Right hindlimb (tissue), 1 donor: ENCODE measurements at regions not wholly inside any gene's neighbourhood (a gene's known extent, or its start where the extent isn't known, plus 50 kb on each side); places are given as distances from the start of the nearest gene placed in this dataset.

ENCODE experiments used
- DNase-seq: peaks from one replicate; pipeline ENCODE4 v3.0.0-alpha.2; 2018

DNA sequence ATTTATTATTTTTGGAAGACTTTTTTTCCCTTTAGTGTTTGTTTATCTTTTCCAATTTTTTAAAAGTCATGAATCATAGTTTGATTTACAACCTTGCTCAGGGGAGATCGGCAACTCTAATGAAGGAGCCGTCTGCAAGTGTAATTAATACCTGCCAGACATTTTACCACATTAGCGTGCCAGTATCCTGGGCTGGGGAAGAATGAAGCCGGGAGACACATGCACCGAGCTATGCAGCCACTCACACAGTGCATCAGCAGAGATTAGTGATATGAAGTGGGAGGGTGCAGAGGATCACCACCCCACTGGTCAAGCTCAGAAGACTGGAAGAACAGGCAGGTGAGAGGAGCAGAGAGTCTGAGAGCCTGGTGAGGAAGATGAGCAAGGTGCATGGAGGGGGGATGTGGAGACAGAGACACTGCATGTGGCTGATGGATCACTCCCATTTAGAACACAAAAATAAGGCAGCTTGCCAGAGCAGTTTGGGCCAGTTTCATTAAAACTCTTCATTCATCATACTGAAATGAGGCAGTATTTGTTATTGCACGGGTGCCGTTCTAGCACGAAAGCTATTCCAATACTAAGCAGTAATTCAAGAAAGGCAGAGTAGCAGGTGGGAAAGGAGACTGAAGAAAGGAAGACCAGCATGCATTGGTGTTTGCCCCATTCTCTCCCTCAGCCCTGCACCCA is 821.6 kb downstream of the TUSC7 start:
- no peak for DNase-seq

DNA sequence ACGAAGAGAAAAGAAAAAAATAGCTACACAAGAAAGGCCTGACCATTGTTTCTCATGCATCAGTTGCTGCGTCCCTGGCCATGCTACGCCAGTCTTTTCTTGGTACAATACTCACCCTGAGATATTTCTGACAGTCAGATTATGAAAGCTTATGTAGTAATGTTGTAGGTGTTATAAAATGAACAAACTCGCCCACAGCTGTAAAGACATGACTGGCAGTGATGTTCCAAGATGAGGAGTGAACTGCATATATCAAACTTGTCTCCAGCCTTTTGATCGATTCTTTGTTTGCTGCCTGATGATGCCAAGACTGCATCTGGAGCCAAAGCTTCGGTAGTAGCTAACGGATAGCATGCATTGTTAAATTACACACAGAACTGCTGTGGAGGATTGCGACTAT is 822.7 kb downstream of the TUSC7 start:
- DNase-seq, result no peak

DNA sequence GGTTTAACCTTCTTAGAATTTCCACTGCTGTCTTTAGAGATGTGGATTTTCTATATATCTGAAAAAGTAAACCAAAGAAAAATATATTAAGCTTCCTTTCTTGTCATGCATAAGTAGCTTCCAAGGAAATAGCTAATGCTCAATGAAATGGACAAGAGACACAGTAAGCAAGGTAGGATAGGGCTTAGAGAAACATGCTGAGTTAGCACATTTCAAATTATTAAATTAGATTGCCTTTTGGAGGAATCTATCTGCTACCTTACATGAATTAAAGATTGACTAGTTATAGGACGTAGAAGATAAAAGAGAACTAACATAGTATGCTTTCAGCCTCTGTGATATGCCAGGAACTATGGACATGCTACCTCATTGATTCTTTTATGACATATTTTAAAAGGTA is 824.6 kb downstream of the TUSC7 start:
- DNase-seq, result no peak

DNA sequence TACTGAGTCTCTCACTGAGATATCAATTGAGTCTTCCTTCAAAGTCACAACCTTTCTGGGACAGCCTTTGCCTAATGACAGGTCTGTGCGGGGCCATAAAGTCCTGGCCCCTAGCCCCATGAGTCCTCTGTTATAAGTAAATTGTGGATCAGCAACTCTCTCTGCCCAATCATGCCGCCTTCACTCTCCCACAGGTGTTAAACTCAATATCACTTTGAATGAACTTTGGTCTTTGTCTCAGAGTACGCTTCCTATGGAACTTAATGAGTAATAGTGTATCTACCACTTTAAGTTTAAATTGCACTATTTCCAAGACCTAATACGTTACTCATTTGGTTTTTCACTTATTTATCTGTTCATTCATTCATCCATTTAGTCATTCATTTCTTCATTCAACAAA is 826.4 kb downstream of the TUSC7 start:
- no peak for DNase-seq

DNA sequence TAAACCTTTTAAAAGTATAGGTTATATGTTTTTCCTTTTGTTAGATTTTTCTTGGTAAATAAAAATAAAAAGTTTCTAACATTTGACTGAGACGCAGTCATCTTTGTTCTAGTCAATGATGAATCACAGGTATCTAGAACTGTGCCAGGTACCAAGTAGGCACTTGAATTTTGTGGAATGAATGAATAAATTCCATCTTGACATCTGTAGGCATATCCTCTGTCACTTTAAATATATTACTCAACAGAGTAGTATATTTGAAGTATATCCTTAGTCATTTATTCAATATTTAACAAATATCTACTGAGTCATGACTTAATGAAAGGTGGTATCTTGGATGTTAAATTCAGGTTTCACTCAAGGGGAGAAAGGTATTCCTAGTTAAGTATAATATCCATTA is 828.4 kb downstream of the TUSC7 start:
- no peak for DNase-seq

DNA sequence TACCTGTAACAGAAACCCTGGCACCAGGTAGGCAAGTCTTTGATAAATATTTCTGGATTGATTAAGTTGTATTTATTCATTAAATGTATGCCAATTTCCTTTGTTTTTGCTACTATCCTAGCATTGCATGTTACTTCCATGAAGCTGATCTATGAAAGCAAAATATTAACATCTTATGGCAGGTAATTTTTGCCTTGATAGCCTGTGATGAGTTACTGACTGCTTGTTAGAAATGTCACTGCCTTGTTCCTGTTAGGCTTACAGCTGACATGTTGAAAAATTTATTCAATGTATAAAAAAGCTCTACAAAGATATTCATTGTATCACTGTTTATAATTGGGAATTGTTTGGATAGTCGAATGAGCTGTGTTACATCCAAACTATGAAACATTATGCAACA is 830.1 kb downstream of the TUSC7 start:
- DNase-seq, result no peak

DNA sequence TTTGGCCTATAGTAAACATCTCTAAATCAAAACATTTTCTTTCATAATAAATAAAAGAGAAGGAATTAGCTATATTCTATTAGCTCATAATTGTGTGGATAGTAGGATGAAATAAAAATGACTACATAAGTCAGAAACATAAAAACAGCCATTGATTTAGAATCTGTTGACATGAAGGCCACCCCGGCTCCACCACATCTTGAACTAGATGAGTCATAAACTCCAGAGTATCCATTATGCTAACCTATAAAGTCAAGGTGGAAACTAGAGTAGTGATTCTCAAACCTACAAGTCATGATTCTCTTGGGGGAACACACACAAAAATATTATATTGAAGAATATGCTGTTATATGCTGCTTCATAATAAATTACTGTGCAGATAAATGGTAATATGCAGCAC is 831.0 kb downstream of the TUSC7 start:
- no peak for DNase-seq

DNA sequence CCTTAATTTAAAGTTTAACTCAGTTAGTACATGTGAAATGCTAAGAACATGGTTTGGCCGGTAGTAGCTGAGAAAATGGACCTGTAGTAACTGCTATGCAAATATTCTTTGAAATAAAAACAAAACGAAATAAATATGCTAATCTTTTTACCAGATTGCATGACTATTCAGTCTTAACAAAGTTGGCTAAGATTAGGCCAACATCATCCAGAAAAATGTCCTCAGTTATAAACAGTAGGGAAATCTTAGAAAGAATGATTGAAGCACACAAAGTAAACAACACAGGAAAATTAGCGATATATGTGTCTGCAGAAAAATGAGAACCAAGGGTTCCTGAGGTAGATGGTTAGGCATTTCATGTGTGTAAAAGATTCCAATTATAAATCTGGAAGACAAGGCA is 832.1 kb downstream of the TUSC7 start:
- DNase-seq, result no peak

DNA sequence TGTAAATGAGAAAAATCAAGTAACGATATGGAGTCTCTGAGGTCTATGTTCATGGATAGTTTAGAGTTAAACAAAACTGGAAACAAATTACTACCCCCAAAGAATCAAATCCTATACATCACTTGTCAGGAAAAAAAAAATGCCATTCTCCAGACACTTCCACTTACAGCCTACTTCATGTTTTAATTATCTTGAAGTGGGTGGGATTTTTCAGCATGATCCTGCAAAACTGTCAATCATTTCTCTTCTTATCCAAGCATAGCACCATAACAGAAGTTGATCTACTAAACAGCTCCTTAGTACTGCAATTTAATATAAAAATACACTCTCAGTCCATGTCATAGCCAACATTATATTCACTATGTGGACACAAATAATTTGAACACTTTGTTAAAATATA is 833.9 kb downstream of the TUSC7 start:
- no peak for DNase-seq

DNA sequence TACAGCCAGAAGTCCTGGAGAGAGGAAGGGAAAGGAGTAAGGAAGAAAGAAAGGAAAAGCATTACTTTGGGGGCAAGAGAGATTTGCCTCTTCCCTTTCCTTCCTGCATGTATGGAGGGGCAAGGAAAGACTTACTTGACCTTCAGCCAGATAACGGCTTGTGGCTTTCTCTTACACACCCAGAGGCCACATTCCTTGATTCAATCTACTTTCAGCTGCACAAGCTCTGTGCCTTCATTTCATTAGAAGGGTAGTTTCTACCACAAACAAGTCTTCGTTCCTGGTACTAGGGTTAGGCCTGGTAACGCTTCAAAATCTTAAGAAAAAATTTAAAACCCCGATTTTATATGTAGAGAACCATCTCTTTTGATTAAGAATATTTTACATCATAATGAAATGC is 835.9 kb downstream of the TUSC7 start:
- no peak for DNase-seq

DNA sequence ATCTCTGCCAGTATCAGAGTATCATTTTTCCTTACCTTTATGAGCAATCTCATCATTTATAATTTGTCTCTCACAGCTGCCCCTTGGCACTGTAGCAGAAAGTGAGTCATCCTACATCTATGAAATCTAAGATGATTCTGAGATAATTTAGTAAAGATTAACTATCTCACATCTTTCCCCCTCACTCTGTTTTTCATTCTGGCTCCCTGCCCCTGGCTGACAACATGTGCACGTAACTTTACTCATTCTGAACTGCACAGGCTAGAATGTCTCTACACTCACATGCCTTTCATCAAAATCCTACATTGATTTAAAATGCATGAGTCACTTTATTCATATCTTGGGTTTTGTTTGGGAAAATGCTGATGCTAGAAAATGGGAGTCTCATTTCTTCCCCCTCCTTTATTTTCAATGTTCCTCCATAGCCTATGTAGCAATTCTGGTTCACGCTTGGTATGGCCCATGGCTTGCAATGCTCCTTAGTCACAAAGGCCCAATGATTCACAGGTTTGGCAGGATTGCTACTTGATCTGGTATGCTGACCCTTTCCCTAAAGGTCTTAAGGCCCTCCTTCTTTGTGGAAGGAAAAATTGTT is 838.5 kb downstream of the TUSC7 start:
- no peak for DNase-seq

DNA sequence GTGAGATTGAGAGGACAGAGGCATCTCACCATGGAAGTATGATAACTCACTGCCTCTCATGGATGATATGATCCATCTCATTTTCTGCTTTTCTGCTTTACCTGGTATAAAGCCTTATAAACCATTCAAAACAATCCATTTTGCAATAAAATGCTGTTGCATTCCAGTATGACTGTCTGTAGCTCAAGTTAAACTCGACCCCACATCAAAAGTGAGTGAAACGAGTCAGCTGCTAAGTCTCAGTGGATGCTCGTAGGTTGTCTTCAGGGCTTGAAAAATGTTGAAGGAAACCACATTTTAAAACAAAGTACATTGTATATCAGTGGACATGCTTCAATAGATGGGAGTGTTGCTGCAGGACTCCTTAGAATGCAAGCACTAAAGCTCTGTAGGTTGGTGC is 839.0 kb downstream of the TUSC7 start:
- DNase-seq, result no peak

DNA sequence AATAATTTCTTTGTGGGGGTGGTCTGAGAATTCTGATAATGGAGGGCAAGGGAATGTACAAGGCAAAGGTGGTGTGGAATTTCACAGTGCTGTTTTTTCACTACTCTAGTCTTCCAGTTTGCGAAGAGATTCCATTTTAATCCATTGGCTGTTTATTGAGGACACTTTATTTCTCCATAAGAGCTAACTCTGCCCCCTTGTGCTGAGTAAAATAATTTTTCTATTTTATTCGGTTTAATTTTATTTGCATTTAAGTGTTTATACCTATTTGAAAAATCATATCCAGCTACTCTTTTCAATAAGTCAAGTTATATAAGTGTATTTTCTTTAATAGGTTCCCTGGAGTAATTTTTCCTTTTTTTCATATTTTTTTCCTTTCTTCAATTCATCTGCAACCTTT is 840.1 kb downstream of the TUSC7 start:
- DNase-seq, result no peak

DNA sequence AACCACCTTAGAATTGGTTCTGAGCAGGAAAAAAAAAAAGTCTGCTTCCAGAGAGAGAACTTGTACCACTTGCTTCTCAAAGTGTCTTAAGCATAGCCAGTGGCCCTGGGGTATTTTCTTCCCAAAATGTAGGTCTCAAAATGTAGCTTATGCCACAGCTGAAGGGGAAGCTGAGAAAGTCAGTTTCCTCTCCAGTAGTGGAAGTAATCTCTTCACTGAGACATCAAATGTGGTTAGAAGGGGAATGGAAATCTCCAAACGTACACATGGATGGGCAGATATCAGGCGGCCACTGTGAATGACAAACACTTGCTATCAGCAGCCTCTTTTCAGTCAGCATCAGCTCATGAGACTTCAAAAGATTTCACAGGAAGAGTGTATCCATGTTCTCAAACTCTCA is 841.2 kb downstream of the TUSC7 start:
- no peak for DNase-seq

DNA sequence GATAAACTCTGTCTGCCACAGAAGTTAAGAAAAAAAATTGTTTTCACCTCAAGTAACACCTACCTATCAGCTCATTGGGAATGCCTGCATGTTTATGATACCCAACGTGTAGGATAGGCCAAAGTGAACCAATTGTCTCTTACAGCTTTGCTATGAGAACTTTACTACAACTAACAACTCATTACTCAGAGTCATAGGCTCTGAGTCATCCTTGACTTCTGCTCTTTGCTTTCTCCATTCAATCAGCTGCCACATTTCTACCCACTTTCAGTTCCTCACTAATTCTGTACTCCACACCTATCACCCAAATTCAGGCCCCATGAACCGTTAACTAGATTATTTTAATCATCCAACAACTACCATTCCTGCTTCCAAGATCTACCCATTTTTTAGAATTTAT is 843.9 kb downstream of the TUSC7 start:
- no peak for DNase-seq

DNA sequence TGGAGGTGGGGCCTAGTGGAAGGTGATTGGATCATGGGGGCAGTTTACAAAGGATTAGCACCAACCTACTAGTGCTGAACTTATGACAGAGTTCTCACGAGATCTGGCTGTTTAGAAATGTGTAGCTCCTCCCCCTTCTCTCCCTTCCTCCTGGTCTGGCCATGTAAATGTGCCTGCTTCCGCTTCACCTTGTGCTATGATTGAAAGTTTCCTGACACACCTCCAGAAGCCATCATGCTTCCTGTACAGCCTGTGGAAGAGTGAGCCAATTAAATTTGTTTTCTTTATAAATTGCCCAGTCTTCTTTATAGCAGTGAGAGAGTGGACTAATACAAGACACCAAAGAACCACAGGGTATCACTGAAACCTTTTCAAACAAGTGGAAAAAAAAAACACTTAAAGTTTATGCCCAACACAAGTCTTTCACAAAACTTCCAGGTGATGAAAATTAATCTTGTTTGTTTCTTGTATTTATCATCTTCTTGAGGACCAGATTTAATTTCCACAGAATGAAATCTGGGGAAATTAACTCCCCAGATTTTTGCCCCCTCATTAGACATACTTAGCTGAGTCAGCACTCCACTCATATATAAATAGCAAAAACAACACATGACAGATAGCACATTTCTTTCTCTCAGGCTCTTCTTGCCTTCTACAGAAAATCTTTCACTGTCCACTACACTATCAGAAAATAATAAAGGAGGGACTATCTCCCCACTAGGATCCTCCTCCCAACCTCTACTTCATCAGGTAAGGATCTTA is 847.2 kb downstream of the TUSC7 start:
- no peak for DNase-seq

DNA sequence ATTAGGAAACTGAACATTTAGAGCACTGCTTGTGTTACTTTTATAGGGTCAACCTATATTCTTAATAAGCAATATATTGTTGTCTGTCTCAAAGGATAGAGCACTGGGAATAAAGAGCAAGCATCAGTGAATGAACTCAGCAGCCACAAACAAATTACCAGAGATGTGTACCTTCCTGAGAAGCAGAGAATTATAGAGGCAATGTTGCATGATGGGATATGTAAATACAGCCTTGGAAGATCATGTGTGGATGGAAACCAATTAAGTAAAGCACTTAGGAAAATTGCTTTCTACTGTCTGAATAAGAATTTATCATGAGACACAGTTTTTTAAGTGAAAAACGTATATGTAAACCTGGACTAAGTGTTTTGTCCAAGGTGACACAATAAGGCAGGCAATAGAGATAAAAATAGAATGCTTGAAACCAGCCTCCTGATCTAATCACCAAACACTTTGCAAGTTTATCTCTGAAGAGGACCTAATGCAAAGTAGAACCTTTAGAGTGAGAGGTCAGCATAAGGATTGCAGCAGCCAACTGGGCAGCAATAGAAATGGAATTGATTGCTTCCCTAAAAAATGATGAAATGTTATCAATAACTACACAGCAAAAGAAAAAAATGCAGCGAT is 848.0 kb downstream of the TUSC7 start:
- no peak for DNase-seq

DNA sequence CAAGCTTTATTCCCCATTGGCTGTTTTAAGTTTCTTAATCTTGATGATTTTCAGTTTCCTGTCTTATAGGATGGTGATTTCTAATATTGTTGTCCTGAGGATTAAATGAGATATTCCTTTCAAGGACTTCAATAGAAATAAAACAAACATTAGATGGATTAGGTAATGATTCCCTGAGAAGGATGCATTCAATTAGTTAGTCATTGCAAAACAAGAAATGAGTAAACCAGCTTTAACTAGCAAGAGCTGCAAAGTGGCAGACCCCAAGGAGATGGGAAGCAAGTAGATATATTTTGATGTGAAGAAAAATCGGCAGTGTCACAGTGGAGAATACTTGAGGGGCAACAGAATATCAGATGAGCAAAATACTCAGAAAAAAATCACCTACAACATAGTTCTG is 849.1 kb downstream of the TUSC7 start:
- DNase-seq, result no peak

DNA sequence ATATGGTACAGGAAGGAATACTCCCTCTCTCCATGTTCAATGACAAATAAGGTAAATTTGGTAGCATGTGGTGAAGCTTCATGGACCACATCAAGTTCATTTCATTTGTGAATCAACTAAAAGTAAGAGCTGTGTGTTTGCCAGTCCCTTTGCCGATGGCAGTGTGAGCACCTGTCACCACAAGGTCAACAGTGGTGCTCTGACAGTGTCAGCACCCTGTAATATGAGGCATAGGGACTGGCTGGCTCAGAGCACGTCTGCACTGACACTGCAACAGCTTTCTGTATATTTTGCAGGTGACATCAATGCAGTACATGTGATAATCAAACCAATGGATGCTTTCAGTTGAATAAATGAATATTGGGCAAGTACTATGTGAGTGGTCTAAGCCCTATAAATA is 852.4 kb downstream of the TUSC7 start:
- DNase-seq, result no peak

DNA sequence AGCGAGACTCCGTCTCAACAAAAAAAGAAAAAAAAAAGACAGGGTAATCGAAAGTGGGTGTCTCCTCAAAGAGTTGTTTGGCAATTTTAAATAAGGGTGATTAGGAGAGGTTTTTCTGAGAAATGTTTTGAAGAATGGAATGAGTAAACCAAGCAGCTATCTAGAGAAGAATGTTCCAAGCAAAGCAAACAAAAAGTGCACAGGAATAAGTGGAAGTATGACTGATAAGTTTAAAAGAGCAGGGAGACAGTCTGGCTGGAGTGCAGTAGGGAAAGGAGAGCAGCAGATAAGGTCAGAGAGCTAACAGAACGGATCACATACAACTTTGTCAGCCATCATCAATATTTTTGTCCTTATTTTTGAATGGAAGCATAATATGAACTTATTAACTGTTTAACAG is 853.5 kb downstream of the TUSC7 start:
- DNase-seq, result no peak

DNA sequence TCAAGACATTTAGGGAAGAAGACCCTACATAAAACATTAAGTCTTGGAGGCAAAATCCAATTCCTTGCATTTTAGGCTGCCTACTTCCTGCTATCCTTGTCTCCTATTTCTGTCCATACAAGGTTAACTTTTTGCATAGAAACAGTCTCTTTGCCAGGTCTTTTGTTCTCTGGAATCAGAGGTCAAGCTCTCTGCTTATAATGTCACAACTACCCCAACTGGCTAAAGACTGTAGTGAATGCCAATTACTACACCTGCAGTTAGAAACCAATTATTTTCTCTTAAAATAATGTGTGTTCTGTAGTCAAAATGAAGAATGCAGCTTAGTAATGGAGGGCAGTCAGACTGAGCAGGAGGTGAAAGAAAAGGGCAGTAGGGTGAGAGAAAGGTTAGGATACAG is 856.2 kb downstream of the TUSC7 start:
- no peak for DNase-seq

DNA sequence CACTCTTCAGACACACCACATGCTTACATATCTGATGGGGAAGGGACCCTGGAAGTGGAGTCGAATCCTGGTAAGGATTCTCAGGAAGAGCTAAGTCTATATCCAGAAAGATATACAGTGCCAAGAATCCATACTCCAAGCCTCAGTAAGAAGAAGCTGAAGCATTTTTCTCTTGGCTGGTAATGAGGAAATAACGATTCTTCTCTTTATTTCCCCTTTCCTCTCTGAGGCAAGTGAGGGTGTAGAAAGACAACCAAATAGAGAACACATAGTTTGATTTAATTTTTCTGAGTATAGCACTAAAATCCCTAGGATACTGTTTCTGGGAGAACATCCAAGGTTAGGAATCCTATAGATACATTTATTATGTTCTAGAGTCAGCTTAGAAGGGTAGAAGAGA is 857.3 kb downstream of the TUSC7 start:
- no peak for DNase-seq

DNA sequence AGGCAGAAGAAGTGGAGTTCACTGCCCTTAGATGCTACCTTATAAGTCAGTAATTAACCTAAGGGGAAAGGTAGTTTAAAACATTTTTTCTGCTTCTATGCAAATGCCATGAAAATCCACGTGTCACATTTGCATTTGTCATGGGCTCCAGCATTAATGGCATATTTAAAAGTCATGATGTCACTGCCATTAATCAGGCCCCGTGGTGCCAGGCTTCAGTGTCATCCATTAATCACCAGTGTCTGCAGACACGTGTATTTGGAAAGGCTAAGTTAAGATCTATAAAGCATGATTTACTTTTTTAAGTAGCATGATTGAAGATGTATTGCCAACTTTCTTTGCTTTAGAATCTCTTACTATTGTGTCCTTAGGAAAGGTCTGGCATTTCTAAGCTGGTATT is 857.8 kb downstream of the TUSC7 start:
- no peak for DNase-seq

DNA sequence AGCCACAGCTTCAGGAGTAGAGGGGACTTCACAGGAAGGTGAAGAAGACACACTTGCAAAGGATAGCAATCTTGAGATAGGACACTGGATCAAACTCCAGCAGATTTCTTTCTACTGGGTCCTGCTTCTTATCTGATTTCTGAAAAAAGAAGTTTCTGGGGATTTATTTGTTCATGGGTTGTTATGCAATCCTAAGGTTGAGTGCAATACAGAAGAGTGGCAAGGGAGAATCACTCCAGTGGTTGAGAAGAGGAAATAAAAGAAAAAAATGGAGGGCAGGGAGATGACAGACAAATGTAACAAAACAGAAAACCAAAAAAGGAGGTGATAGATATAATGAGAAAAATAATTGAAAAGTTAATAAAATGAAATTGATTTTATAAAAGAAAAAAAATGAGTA is 858.3 kb downstream of the TUSC7 start:
- DNase-seq, result no peak
